ENCODE measurements at regions not wholly inside any gene's neighbourhood (a gene's known extent, or its start where the extent isn't known, plus 50 kb on each side); places are given as distances from the start of the nearest gene placed in this dataset.

GRCh38 chr3:102661707-102662497, 227.1 kb downstream of the ZPLD1 start:
- TF ChIP-seq CTCF (IDR thresholded peaks at IDR 0.05; ENCODE audit: unreplicated experiment in 3 of 3), result no peak
- Mint-ChIP-seq H3K4me1 (no peaks in the 10 kb centered on the region), H3K27ac (no peak overlapping the region), H3K9me3 (peaks cover 5% of the 10 kb centered on the region), H3K36me3 (ENCODE audit: low read depth) (no peaks in the 10 kb centered on the region), H3K4me3 (no peak overlapping the region), H3K27me3 (ENCODE audit: low read depth) (no peaks in the 10 kb centered on the region)

GRCh38 chr3:102662498-102662772, 227.6 kb downstream of the ZPLD1 start:
- H3K27me3 Mint-ChIP-seq (ENCODE audit: low read depth), result no peaks in the 10 kb centered on the region
- H3K27ac Mint-ChIP-seq, result no peak overlapping the region
- no peaks in the 10 kb centered on the region for H3K4me1 Mint-ChIP-seq
- no peak overlapping the region for H3K4me3 Mint-ChIP-seq
- TF ChIP-seq CTCF (IDR thresholded peaks at IDR 0.05; ENCODE audit: unreplicated experiment in 3 of 3), result no peak
- peaks cover 5% of the 10 kb centered on the region for H3K9me3 Mint-ChIP-seq
- no peaks in the 10 kb centered on the region for H3K36me3 Mint-ChIP-seq (ENCODE audit: low read depth)

- Mint-ChIP-seq H3K27ac (no peak overlapping the region), H3K4me3 (no peak overlapping the region), H3K4me1 (no peaks in the 10 kb centered on the region), H3K27me3 (ENCODE audit: low read depth) (no peaks in the 10 kb centered on the region), H3K36me3 (ENCODE audit: low read depth) (no peaks in the 10 kb centered on the region), H3K9me3 (no peaks in the 10 kb centered on the region)
- no peak for TF ChIP-seq CTCF (IDR thresholded peaks at IDR 0.05; ENCODE audit: unreplicated experiment in 3 of 3)
Observed at GRCh38 chr3:102664126-102664525, 229.3 kb downstream of the ZPLD1 start.

GRCh38 chr3:102665183-102665582, 230.4 kb downstream of the ZPLD1 start:
- no peaks in the 10 kb centered on the region for H3K36me3 Mint-ChIP-seq (ENCODE audit: low read depth)
- no peak for TF ChIP-seq CTCF (IDR thresholded peaks at IDR 0.05; ENCODE audit: unreplicated experiment in 3 of 3)
- H3K4me3 Mint-ChIP-seq, result no peak overlapping the region
- no peaks in the 10 kb centered on the region for H3K4me1 Mint-ChIP-seq
- H3K27me3 Mint-ChIP-seq (ENCODE audit: low read depth), result no peaks in the 10 kb centered on the region
- no peak overlapping the region for H3K27ac Mint-ChIP-seq
- no peaks in the 10 kb centered on the region for H3K9me3 Mint-ChIP-seq

- no peaks in the 10 kb centered on the region for H3K36me3 Mint-ChIP-seq (ENCODE audit: low read depth)
- TF ChIP-seq CTCF (IDR thresholded peaks at IDR 0.05; ENCODE audit: unreplicated experiment in 3 of 3), result no peak
- no peak overlapping the region for H3K4me3 Mint-ChIP-seq
- no peaks in the 10 kb centered on the region for H3K9me3 Mint-ChIP-seq
- no peaks in the 10 kb centered on the region for H3K27me3 Mint-ChIP-seq (ENCODE audit: low read depth)
- peaks cover under 1% of the 10 kb centered on the region for H3K4me1 Mint-ChIP-seq
- H3K27ac Mint-ChIP-seq, result no peak overlapping the region
Observed at GRCh38 chr3:102668247-102668646, 233.4 kb downstream of the ZPLD1 start.

GRCh38 chr3:102670986-102671385, 236.2 kb downstream of the ZPLD1 start:
- H3K27me3 Mint-ChIP-seq (ENCODE audit: low read depth), result no peaks in the 10 kb centered on the region
- no peaks in the 10 kb centered on the region for H3K36me3 Mint-ChIP-seq (ENCODE audit: low read depth)
- H3K27ac Mint-ChIP-seq, result no peak overlapping the region
- no peak for TF ChIP-seq CTCF (IDR thresholded peaks at IDR 0.05; ENCODE audit: unreplicated experiment in 3 of 3)
- peaks cover 19% of the 10 kb centered on the region for H3K4me1 Mint-ChIP-seq
- H3K4me3 Mint-ChIP-seq, result no peak overlapping the region
- no peaks in the 10 kb centered on the region for H3K9me3 Mint-ChIP-seq
